OCI-LY3 (cell line): ENCODE measurements at regions not wholly inside any gene's neighbourhood (a gene's known extent, or its start where the extent isn't known, plus 50 kb on each side); places are given as distances from the start of the nearest gene placed in this dataset.

ENCODE experiments used
- H2AFZ ChIP-seq: fragments of 200-600, 300-600 bp; shearing (Covaris generic); 2 replicates; pipeline ENCODE4 v1.6.0; 2014; ENCODE audit warnings: antibody characterized with exemption, low read depth, low read length
- H3K27ac ChIP-seq: fragments of 200-600, 300-600 bp; sonication (generic); 2 replicates; pipeline ENCODE4 v1.5.1; 2014; ENCODE audit warnings: mild to moderate bottlenecking, low read length, moderate library complexity, mixed read lengths
- H3K27me3 ChIP-seq: fragments of 200-600, 300-600 bp; sonication (generic); 2 replicates; pipeline ENCODE4 v1.6.1; 2014; ENCODE audit warnings: low read depth, low read length, mixed read lengths
- H3K36me3 ChIP-seq: fragments of 200-600, 300-600 bp; sonication (generic); replicated peaks from 2 replicates; pipeline ENCODE3; 2014; ENCODE audit warnings: low read depth, low read length, mixed read lengths
- H3K4me1 ChIP-seq: fragments of 300-600, 200-600 bp; sonication (generic); 2 replicates; pipeline ENCODE4 v1.6.1; 2014; ENCODE audit warnings: low read length, mixed read lengths
- H3K4me2 ChIP-seq: fragments of 200-600, 300-600 bp; sonication (generic); 2 replicates; pipeline ENCODE4 v1.6.1; 2014; ENCODE audit warnings: low read length, mixed read lengths
- H3K4me3 ChIP-seq: fragments of 300-600, 200-600 bp; sonication (generic); 2 replicates; pipeline ENCODE4 v1.5.1; 2014; ENCODE audit warnings: antibody characterized with exemption, mild to moderate bottlenecking, low read length, moderate library complexity
- H3K79me2 ChIP-seq: fragments of 300-600, 200-600 bp; shearing (Covaris generic); 2 replicates; pipeline ENCODE4 v1.6.1; 2014; ENCODE audit warnings: mild to moderate bottlenecking, low read length, mixed read lengths
- H3K9ac ChIP-seq: fragments of 300-600, 200-600 bp; shearing (Covaris generic); 2 replicates; pipeline ENCODE4 v1.6.0; 2014; ENCODE audit warnings: mild to moderate bottlenecking, low read length, moderate library complexity
- H3K9me3 ChIP-seq: fragments of 200-600, 300-600 bp; shearing (Covaris generic); 2 replicates; pipeline ENCODE4 v1.6.1; 2014; ENCODE audit warnings: low read length, mixed read lengths; ENCODE audit not compliant: insufficient read depth
- H4K20me1 ChIP-seq: fragments of 200-600, 300-600 bp; sonication (generic); 2 replicates; pipeline ENCODE4 v1.6.1; 2016; ENCODE audit warnings: low read length, mixed read lengths; ENCODE audit not compliant: insufficient read depth
- EZH2phosphoT487 ChIP-seq: fragments of 200-600 bp; shearing (Covaris generic); IDR thresholded peaks from 2 replicates; pipeline ENCODE4 v1.6.1; 2018; ENCODE audit warnings: antibody characterized with exemption, mixed run types, low read depth
- TF ChIP-seq, protein P1 (sequence below): fragments of 200-600, 300-600 bp; sonication (generic); IDR thresholded peaks from 2 replicates; pipeline ENCODE4 v1.5.1; 2014; ENCODE audit warnings: antibody characterized with exemption, low read length, low read depth

DNA sequence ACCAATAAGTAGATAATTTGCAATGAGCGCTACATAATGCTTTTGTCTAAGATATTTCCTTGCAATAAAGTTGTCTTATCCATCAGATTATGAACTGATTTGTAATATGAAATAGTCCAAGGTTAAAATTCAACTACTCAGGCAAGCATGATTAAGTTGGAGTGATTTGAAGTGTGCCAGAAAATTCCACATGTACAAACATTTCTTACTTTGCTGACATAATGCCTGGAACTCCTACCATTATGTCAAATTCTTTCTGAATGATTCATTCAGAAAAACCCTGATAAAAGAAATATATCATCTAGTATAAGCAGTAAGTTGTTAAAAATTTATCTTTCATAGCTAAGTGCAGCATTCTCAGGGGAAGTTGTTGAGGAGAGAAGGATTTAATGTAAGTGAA lies 87.3 kb downstream of the CBLN2 start:
- H3K79me2 ChIP-seq: no peaks in the 10 kb centered on the region
- H4K20me1 ChIP-seq: no peaks in the 10 kb centered on the region

DNA sequence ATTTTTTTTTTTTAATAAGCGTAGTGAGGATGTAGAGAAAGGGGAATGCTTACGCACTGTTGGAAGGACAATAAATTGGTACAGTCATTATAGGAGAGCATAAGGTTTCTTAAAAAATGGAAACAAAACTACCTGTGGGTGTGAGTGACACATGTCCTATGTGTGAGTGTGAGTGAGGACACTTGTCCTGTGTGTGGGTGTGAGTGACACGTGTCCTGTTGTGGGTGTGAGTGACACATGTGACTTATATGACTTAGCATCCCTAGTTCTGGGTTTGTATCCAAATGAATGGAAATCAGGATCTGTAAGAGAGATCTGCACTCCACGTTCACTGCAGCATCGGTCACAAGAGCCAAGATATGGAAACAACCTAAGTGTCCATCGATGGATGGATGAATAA lies 91.8 kb downstream of the CBLN2 start:
- H3K4me1 ChIP-seq: no peaks in the 10 kb centered on the region
- H3K36me3 ChIP-seq: no peaks in the 10 kb centered on the region
- no peaks in the 10 kb centered on the region for H3K79me2 ChIP-seq
- H4K20me1 ChIP-seq: no peaks in the 10 kb centered on the region
- no peak overlapping the region for H3K4me3 ChIP-seq
- no peak overlapping the region for H3K4me2 ChIP-seq
- no peaks in the 10 kb centered on the region for H3K27me3 ChIP-seq
- no peak overlapping the region for H3K9ac ChIP-seq
- no peak overlapping the region for H2AFZ ChIP-seq
- TF ChIP-seq, protein P1, sequence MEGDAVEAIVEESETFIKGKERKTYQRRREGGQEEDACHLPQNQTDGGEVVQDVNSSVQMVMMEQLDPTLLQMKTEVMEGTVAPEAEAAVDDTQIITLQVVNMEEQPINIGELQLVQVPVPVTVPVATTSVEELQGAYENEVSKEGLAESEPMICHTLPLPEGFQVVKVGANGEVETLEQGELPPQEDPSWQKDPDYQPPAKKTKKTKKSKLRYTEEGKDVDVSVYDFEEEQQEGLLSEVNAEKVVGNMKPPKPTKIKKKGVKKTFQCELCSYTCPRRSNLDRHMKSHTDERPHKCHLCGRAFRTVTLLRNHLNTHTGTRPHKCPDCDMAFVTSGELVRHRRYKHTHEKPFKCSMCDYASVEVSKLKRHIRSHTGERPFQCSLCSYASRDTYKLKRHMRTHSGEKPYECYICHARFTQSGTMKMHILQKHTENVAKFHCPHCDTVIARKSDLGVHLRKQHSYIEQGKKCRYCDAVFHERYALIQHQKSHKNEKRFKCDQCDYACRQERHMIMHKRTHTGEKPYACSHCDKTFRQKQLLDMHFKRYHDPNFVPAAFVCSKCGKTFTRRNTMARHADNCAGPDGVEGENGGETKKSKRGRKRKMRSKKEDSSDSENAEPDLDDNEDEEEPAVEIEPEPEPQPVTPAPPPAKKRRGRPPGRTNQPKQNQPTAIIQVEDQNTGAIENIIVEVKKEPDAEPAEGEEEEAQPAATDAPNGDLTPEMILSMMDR: no peak
- TF ChIP-seq EZH2phosphoT487: no peak
- no peak overlapping the region for H3K27ac ChIP-seq
- H3K9me3 ChIP-seq: 0 out of 2 replicates have a peak, but pooled peaks cover 4% of the 10 kb centered on the region

More for the DNA sequence above, 87.3 kb downstream of the CBLN2 start:
- peaks cover 10% of the 10 kb centered on the region for H3K4me1 ChIP-seq
- no peak overlapping the region for H2AFZ ChIP-seq
- no peak for TF ChIP-seq EZH2phosphoT487
- TF ChIP-seq, protein P1: no peak
- H3K27ac ChIP-seq: no peak overlapping the region
- H3K36me3 ChIP-seq: no peaks in the 10 kb centered on the region
- no peak overlapping the region for H3K9ac ChIP-seq
- H3K9me3 ChIP-seq: 0 out of 2 replicates have a peak, but pooled peaks cover 4% of the 10 kb centered on the region
- H3K4me2 ChIP-seq: no peak overlapping the region
- H3K4me3 ChIP-seq: no peak overlapping the region
- no peaks in the 10 kb centered on the region for H3K27me3 ChIP-seq

DNA sequence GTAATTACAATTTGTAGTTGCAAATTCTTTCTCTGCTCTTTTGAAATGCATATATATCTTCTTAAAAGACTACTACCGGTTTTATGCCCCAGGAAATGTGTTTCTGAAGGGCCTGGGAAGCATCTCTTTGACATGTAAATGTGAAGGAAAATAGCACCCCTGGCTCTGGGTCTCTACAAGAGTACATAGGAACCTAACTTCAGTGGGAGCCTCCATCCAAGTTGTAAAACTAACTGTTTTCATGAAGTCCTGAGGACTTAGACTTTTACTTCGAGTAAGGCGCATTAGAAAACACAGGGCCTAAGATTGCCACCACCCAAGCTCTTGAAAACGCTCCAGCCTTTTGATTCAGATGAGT lies 99.4 kb downstream of the CBLN2 start:
- Histone ChIP-seq H3K4me2 (no peak overlapping the region), H3K36me3 (no peaks in the 10 kb centered on the region), H3K79me2 (no peaks in the 10 kb centered on the region), H3K4me3 (no peak overlapping the region), H3K27ac (no peak overlapping the region), H3K9me3 (no peaks in the 10 kb centered on the region), H3K9ac (no peak overlapping the region), H2AFZ (no peak overlapping the region), H3K27me3 (no peaks in the 10 kb centered on the region), H4K20me1 (no peaks in the 10 kb centered on the region), H3K4me1 (no peaks in the 10 kb centered on the region)
- TF ChIP-seq, protein P1: no peak
- TF ChIP-seq EZH2phosphoT487: no peak

DNA sequence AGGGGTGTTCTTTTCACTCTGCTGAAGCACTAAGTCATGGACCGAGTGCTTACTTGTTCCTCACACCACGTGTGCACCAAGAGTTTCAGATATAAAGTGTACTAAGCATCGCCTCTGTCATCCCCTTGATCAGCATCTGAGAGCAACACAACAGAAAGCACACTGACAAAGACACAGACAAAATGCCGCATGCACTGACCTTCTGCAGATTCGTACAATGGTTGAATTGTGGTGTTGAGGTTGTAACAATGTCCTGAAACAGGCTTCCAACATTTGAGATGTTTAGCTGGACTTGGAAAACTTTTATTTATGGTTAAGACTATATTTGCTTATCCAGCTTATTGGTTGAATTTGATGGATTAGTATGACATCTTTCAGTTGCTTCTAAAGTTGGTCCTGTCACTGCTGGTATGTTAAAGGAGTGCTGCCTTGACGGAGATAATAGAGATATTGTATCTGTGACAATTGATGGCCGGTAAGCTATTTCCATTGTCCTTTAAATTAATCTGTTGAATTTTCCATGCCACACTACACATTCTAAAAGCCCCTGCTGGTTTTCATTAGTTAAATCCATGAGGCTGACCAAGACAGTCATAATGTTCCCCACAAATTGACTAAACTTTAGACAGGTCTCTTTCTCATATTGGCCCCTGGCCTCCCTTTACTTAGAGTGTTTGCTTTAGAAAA lies 99.9 kb downstream of the CBLN2 start:
- H3K9ac ChIP-seq: no peak overlapping the region
- H3K36me3 ChIP-seq: no peaks in the 10 kb centered on the region
- no peak overlapping the region for H3K4me2 ChIP-seq
- no peak for TF ChIP-seq EZH2phosphoT487
- TF ChIP-seq, protein P1: no peak
- H3K27me3 ChIP-seq: no peaks in the 10 kb centered on the region
- H3K27ac ChIP-seq: no peak overlapping the region
- no peaks in the 10 kb centered on the region for H3K4me1 ChIP-seq
- no peaks in the 10 kb centered on the region for H3K79me2 ChIP-seq
- no peak overlapping the region for H3K4me3 ChIP-seq
- H4K20me1 ChIP-seq: no peaks in the 10 kb centered on the region
- no peak overlapping the region for H2AFZ ChIP-seq
- no peaks in the 10 kb centered on the region for H3K9me3 ChIP-seq
